Mucosa of stomach (tissue), 1 donor: ENCODE measurements at regions not wholly inside any gene's neighbourhood (a gene's known extent, or its start where the extent isn't known, plus 50 kb on each side); places are given as distances from the start of the nearest gene placed in this dataset.

Experiments
- H3K27me3 ChIP-seq: one replicate; pipeline ENCODE4 v1.7.0; 2013; ENCODE audit warnings: mild to moderate bottlenecking, low read length; ENCODE audit not compliant: control insufficient read depth, insufficient read depth
- H3K36me3 ChIP-seq: one replicate; pipeline ENCODE4 v1.7.0; 2013; ENCODE audit warnings: low read length; ENCODE audit not compliant: control insufficient read depth, insufficient read depth
- H3K4me1 ChIP-seq: one replicate; pipeline ENCODE4 v1.7.0; 2013; ENCODE audit warnings: mild to moderate bottlenecking, low read length; ENCODE audit not compliant: control insufficient read depth, insufficient read depth
- H3K4me3 ChIP-seq: one replicate; pipeline ENCODE4 v1.7.0; 2013; ENCODE audit warnings: low read length
- H3K9ac ChIP-seq: one replicate; pipeline ENCODE4 v1.7.0; 2013; ENCODE audit warnings: mild to moderate bottlenecking, low read length, moderate library complexity
- H3K9me3 ChIP-seq: one replicate; pipeline ENCODE4 v1.7.0; 2013; ENCODE audit warnings: mild to moderate bottlenecking, low read length, moderate library complexity; ENCODE audit not compliant: control insufficient read depth
- donor health status: Pancreatic carcinoma.

- Histone ChIP-seq H3K9ac (no peak overlapping the region), H3K4me1 (no peaks in the 10 kb centered on the region), H3K27me3 (no peaks in the 10 kb centered on the region), H3K9me3 (no peaks in the 10 kb centered on the region), H3K36me3 (no peaks in the 10 kb centered on the region), H3K4me3 (no peak overlapping the region)
Measured at GRCh38 chr1:244988521-244988920, 124.2 kb upstream of the HNRNPU start.

DNA sequence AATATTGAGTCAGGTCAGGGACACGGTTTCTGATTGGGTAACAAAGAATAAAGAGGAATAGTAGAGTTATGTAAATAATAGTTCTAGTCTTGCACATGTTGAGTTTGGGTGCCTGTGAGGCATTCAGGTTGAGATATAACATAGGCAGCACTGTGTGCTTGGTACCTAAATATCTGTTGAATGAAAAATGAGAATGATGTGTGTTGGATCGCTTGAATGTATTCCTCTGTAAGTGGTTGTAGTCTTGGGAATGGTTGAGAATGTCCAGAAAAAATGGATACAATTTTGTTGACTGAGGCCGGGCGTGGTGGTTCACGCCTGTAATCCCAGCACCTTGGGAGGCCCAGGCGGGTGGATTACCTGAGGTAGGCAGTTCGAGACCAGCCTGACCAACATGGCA, 116.3 kb upstream of the HNRNPU start:
- no peaks in the 10 kb centered on the region for H3K27me3 ChIP-seq
- no peak overlapping the region for H3K9ac ChIP-seq
- no peaks in the 10 kb centered on the region for H3K9me3 ChIP-seq
- H3K36me3 ChIP-seq, result no peaks in the 10 kb centered on the region
- H3K4me1 ChIP-seq, result no peaks in the 10 kb centered on the region
- H3K4me3 ChIP-seq, result no peak overlapping the region

- Histone ChIP-seq H3K9me3 (no peaks in the 10 kb centered on the region), H3K9ac (no peak overlapping the region), H3K27me3 (no peaks in the 10 kb centered on the region), H3K36me3 (no peaks in the 10 kb centered on the region), H3K4me3 (no peak overlapping the region), H3K4me1 (peaks cover 6% of the 10 kb centered on the region)
Measured at GRCh38 chr1:244974550-244974949, 110.2 kb upstream of the HNRNPU start.

- Histone ChIP-seq H3K9me3 (no peaks in the 10 kb centered on the region), H3K27me3 (no peaks in the 10 kb centered on the region), H3K4me3 (no peak overlapping the region), H3K36me3 (no peaks in the 10 kb centered on the region), H3K4me1 (peaks cover 6% of the 10 kb centered on the region), H3K9ac (no peak overlapping the region)
Measured at GRCh38 chr1:244974106-244974505, 109.8 kb upstream of the HNRNPU start.

DNA sequence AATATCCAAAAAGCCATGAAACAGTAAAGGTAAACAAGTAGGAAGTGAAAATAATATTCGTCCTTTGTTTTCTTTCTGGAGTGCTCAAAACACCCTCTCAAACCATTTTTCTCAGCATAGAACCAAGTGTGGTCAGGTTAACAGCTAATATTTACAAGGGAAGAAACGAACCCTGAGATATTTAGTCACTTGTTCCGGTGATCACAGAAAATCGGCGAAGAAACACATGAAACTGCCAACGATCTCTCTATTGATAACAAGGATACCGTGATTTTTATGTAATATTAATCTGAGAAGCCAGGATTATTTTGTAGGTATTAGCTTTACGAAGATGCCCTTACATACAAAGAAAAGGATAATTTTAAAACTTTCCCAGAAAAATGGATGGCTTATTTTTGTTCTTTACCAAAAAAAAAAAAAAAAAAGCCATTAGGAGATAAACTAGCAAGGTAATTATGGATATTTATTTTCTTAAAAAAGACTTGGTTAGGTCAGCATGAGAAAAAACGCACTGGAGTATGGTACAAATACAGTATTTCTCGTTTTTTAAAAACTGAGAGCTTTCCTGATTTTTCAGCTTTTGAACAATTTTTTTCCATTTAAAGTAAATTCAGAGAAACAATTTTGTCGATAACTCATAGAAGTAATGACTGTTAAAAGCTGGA, 107.3 kb upstream of the HNRNPU start:
- Histone ChIP-seq H3K27me3 (no peaks in the 10 kb centered on the region), H3K36me3 (no peaks in the 10 kb centered on the region), H3K4me3 (peak overlapping the region; percentile 91), H3K9ac (peak overlapping the region; percentile 99), H3K4me1 (peaks cover 12% of the 10 kb centered on the region), H3K9me3 (no peaks in the 10 kb centered on the region)

DNA sequence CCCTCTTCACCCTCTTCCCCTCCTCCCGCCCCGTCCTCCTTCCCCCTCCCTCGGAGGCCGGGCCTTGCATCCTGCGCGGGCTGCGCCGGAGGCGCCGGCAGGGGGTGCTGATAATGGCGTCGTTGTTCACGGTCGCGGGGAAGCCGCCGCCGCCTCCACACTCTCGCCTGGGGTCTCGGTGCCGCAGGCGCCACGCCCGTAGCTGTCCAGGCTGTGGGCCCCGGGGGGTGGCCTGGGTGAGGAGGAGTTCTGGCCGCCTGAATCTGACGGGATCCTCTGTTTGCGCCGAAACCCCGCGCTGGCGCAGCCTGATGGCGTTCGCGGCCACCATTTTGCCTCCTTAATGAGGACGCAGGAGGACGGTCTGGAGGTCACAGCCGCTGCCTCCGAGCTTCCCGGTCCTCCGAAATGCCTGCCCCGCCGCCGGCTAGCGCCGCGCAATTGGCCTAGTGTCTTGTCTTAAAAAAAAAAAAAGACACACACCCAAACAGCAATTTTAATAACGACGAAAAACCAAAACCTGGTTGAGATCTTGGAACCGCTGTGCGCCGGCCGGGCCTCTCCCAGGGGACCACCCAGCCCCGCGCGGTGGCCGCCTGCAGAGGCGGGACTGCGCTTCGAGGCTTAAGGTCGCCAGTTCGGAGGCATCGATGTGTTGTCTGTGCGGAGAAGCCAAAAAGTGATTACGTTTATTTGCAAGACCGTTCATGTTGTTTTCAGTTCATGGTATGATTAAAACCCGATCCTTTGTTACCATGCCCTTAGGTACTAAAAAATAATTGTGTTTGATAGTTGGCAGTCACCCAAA, 106.6 kb upstream of the HNRNPU start:
- Histone ChIP-seq H3K9ac (peak overlapping the region; percentile 99), H3K27me3 (no peaks in the 10 kb centered on the region), H3K36me3 (no peaks in the 10 kb centered on the region), H3K4me1 (peaks cover 12% of the 10 kb centered on the region), H3K9me3 (no peaks in the 10 kb centered on the region), H3K4me3 (peak overlapping the region; percentile 91)

DNA sequence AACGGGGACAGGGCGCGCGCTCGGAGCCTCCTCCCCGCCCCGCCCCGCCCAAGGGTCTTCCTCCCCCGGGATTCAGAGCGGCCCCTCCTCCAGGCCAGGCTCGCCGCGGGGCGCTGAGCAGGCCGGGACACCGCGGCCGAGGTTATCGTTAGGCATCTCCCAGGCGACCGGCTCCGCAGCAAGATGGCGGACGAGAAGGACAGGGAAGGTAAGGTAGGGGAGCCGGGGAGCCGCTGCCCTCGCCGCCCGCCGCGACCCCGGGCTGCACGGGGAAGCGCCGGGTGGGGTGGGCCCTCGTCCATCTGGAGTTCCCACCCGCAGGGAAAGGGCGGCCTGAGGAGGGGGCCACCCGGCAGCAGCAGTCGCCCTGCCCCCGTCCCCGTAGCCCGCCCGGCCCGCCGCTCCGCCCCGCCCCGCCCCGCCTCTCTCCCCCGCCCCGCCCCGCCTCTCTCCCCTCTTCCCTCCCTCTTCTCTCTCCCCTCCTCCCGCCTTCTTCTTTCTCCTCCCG, 105.9 kb upstream of the HNRNPU start:
- peaks cover 16% of the 10 kb centered on the region for H3K4me1 ChIP-seq

GRCh38 chr1:244969355-244970235, 105.3 kb upstream of the HNRNPU start:
- Histone ChIP-seq H3K27me3 (no peaks in the 10 kb centered on the region), H3K4me3 (peak overlapping the region; percentile 57), H3K9ac (peak overlapping the region; percentile 99), H3K9me3 (no peaks in the 10 kb centered on the region), H3K36me3 (no peaks in the 10 kb centered on the region), H3K4me1 (peaks cover 21% of the 10 kb centered on the region)

More for the DNA sequence above, 105.9 kb upstream of the HNRNPU start:
- H3K9me3 ChIP-seq, result no peaks in the 10 kb centered on the region
- H3K9ac ChIP-seq, result peak overlapping the region; percentile 99
- H3K36me3 ChIP-seq, result no peaks in the 10 kb centered on the region
- no peaks in the 10 kb centered on the region for H3K27me3 ChIP-seq
- H3K4me3 ChIP-seq, result peak overlapping the region; percentile 91

DNA sequence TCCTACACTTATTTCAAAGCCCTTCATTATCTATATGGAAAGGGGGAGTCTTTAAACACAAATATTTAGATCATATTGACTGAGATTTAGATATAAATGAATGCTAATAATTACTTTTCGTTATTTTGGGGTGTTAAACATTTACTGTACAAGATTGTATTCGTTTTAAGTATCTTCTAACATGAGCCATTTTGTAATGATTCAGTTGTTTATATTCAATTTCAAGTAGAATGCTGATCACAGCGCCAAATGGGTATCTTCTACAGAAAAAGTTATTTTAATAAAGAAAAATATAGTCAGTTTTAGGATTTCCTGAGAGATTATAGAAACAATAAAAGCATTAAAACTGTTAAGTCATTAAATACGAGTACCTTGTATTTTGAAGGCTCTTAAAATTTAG, 104.5 kb upstream of the HNRNPU start:
- H3K4me3 ChIP-seq, result no peak overlapping the region
- no peaks in the 10 kb centered on the region for H3K27me3 ChIP-seq
- H3K36me3 ChIP-seq, result no peaks in the 10 kb centered on the region
- peaks cover 28% of the 10 kb centered on the region for H3K4me1 ChIP-seq
- H3K9me3 ChIP-seq, result no peaks in the 10 kb centered on the region
- H3K9ac ChIP-seq, result peak overlapping the region; percentile 99

- H3K9ac ChIP-seq, result peak overlapping the region; percentile 99
- no peaks in the 10 kb centered on the region for H3K9me3 ChIP-seq
- H3K4me1 ChIP-seq, result peaks cover 30% of the 10 kb centered on the region
- no peaks in the 10 kb centered on the region for H3K27me3 ChIP-seq
- H3K4me3 ChIP-seq, result no peak overlapping the region
- no peaks in the 10 kb centered on the region for H3K36me3 ChIP-seq
Measured at GRCh38 chr1:244968471-244968871, 104.1 kb upstream of the HNRNPU start.

GRCh38 chr1:244967159-244967558, 102.8 kb upstream of the HNRNPU start:
- H3K27me3 ChIP-seq, result no peaks in the 10 kb centered on the region
- peaks cover 30% of the 10 kb centered on the region for H3K4me1 ChIP-seq
- H3K9me3 ChIP-seq, result no peaks in the 10 kb centered on the region
- no peak overlapping the region for H3K4me3 ChIP-seq
- no peak overlapping the region for H3K9ac ChIP-seq
- no peaks in the 10 kb centered on the region for H3K36me3 ChIP-seq
